ENCODE measurements at regions not wholly inside any gene's neighbourhood (a gene's known extent, or its start where the extent isn't known, plus 50 kb on each side); places are given as distances from the start of the nearest gene placed in this dataset.

DNA sequence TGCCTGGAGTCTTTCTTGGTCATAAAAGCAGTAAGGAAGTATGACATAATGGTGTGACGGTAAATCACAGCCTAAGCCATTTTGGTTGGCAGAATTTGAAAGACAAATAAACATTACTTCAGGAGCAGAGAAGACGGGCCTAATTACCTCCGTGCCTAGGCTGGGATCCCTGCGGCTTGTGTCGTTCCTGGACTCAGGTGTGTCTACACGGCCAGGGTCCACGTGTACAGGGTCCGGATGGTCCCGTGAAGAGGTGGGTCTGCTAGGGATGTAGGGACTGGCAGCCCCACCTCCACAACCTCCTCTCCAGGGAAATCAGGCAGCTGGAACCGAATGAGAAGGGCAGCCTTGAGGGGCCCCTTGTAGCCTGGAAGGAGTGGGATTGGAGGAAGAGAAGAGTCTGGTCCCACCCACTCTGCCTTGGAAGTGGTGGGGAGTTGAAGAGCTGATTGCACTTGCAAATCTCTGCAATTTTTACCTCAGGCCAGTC, 55.4 kb upstream of the PLAC1 start:
- no peak overlapping the region for H4K91ac ChIP-seq (replicated peaks; ENCODE audit: insufficient read length, low read length)
- no peak overlapping the region for H3K9ac ChIP-seq (replicated peaks in 1 of 4; ENCODE audit: extremely low read depth in 1 of 4, low read depth in 3 of 4, low read length in 3 of 4)
- H3K27me3 ChIP-seq (replicated peaks in 1 of 4; ENCODE audit: control insufficient read depth in 3 of 4, extremely low read depth in 1 of 4, insufficient read depth in 3 of 4, low read length in 3 of 4) = no peaks in the 10 kb centered on the region
- H3K23ac ChIP-seq (ENCODE audit: insufficient read length) = no peak overlapping the region
- no peak overlapping the region for H2AK5ac ChIP-seq (ENCODE audit: low read depth, low read length)
- no peak for DNase-seq (ENCODE audit: low read depth in 1 of 2, low spot score in 2 of 2)
- FAIRE-seq = no peak
- no peak overlapping the region for H4K8ac ChIP-seq (ENCODE audit: extremely low read depth, insufficient read depth, low read length)
- H3K4me1 ChIP-seq (replicated peaks in 1 of 4; ENCODE audit: control insufficient read depth in 3 of 4, insufficient read depth in 4 of 4, low read length in 3 of 4) = peaks cover 0 to 6% (median 4%) of the 10 kb centered on the region in 4 experiments; a peak in 5 of 7 replicates
- H3K23me2 ChIP-seq (ENCODE audit: low read depth, low read length) = no peaks in the 10 kb centered on the region
- no peak for TF ChIP-seq EGR1 (IDR thresholded peaks at IDR 0.05; ENCODE audit: borderline replicate concordance, low read depth, low read length)
- H4K5ac ChIP-seq (ENCODE audit: insufficient read length, low read depth, low read length) = no peak overlapping the region
- no peaks in the 10 kb centered on the region for H3K79me1 ChIP-seq (ENCODE audit: low read depth, low read length)
- no peaks in the 10 kb centered on the region for H4K20me1 ChIP-seq (replicated peaks in 1 of 2; ENCODE audit: control insufficient read depth in 1 of 2, insufficient read depth in 2 of 2, low read length in 2 of 2)
- no peaks in the 10 kb centered on the region for H3K9me3 ChIP-seq (ENCODE audit: insufficient read depth in 2 of 2, low read depth in 1 of 2, low read length in 1 of 2)
- H2BK5ac ChIP-seq (ENCODE audit: low read depth, low read length) = no peak overlapping the region
- no peaks in the 10 kb centered on the region for H3K36me3 ChIP-seq (ENCODE audit: control insufficient read depth in 2 of 4, insufficient read depth in 4 of 4, low read length in 3 of 4)
- no peak overlapping the region for H3K4me2 ChIP-seq (ENCODE audit: insufficient read depth in 1 of 2, low read depth in 2 of 2, low read length in 2 of 2)
- no peak overlapping the region for H2BK120ac ChIP-seq (replicated peaks; ENCODE audit: low read depth, low read length)
- H2BK15ac ChIP-seq (ENCODE audit: low read length) = no peak overlapping the region
- H2BK20ac ChIP-seq (ENCODE audit: low read length) = no peak overlapping the region
- no peak overlapping the region for H2BK12ac ChIP-seq (ENCODE audit: low read depth, low read length)
- H3K14ac ChIP-seq (ENCODE audit: insufficient read length) = no peak overlapping the region
- 97% methylated on average over 10 of the region's 10 CpGs; no CpG with 5 or more reads in 1 of the 2 experiments for WGBS, 2 experiments (ENCODE audit: extremely low coverage in 1 of 2, insufficient coverage in 1 of 2, insufficient read length in 1 of 2, insufficient replicate concordance in 2 of 2, low coverage in 1 of 2, low lambda C conversion rate in 2 of 2, missing lambda C conversion rate in 1 of 2)
- H3K79me2 ChIP-seq (ENCODE audit: control insufficient read depth in 1 of 2, insufficient read depth in 2 of 2, low read length in 2 of 2) = no peaks in the 10 kb centered on the region
- H3K27ac ChIP-seq (ENCODE audit: low read depth, low read length) = no peak overlapping the region
- no peak overlapping the region for H2AFZ ChIP-seq (ENCODE audit: low read length)
- no peak overlapping the region for H3K56ac ChIP-seq (replicated peaks; ENCODE audit: insufficient read length, low read depth, low read length)
- H3K4ac ChIP-seq (replicated peaks; ENCODE audit: insufficient read length, low read depth, low read length) = no peak overlapping the region
- H3K18ac ChIP-seq (ENCODE audit: extremely low read depth, low read length) = no peak overlapping the region
- ChIA-PET POLR2A (ENCODE audit: partially characterized antibody) (no interaction called here), CTCF (ENCODE audit: partially characterized antibody) (no interaction called here)
- no peak overlapping the region for H3K4me3 ChIP-seq (ENCODE audit: extremely low read depth in 1 of 4, insufficient read depth in 2 of 4, low read depth in 3 of 4, low read length in 4 of 4)

Measured in H1 (cell line).